WTC11 (cell line): ENCODE measurements at regions not wholly inside any gene's neighbourhood (a gene's known extent, or its start where the extent isn't known, plus 50 kb on each side); places are given as distances from the start of the nearest gene placed in this dataset.

Source experiments
- ATAC-seq: fragments of 200-7000 bp; cut with Tn5 transposase; 2 replicates; pipeline ENCODE4 v1.10.0; 2021; ENCODE audit warnings: mild to moderate bottlenecking, moderate library complexity
- CTCF ChIA-PET: fragments of 300-600 bp; sonication (Branson Sonifier 250); formaldehyde crosslinking; loops from one replicate; lab custom pipeline; 2021; ENCODE audit warnings: antibody characterized with exemption; lab: Charles Lee
- POLR2A ChIA-PET: fragments of 350-600 bp; sonication (Branson Sonifier 250); formaldehyde crosslinking; loops from one replicate; lab custom pipeline; 2021; ENCODE audit warnings: antibody characterized with exemption; lab: Charles Lee
- DNase-seq: peaks from one replicate; pipeline ENCODE4 v3.0.0; 2021; ENCODE audit warnings: low spot score
- H3K27ac Mint-ChIP-seq: 2 replicates; pipeline ENCODE4 v1.8.0; 2021; ENCODE audit warnings: mixed read lengths
- H3K27me3 Mint-ChIP-seq: 2 replicates; pipeline ENCODE4 v1.8.0; 2021; ENCODE audit warnings: low read depth, mild to moderate bottlenecking, moderate library complexity, mixed read lengths
- H3K36me3 Mint-ChIP-seq: 2 replicates; pipeline ENCODE4 v1.8.0; 2021; ENCODE audit warnings: mixed read lengths
- H3K4me1 Mint-ChIP-seq: 2 replicates; pipeline ENCODE4 v1.8.0; 2022; ENCODE audit warnings: mixed read lengths
- H3K4me3 Mint-ChIP-seq: 2 replicates; pipeline ENCODE4 v1.8.0; 2021; ENCODE audit warnings: mild to moderate bottlenecking, moderate library complexity, mixed read lengths
- H3K9me3 Mint-ChIP-seq: 2 replicates; pipeline ENCODE4 v1.8.0; 2021; ENCODE audit warnings: mixed read lengths
- ATF1 ChIP-seq: sonication (generic); formaldehyde crosslinking; IDR thresholded peaks from 2 replicates; pipeline ENCODE4 v1.8.1; 2023; ENCODE audit warnings: mild to moderate bottlenecking, moderate library complexity, missing genetic modification reagents
- CREB1 ChIP-seq: sonication (generic); formaldehyde crosslinking; IDR thresholded peaks from 2 replicates; pipeline ENCODE4 v1.8.0; 2023; ENCODE audit warnings: mild to moderate bottlenecking, missing genetic modification reagents
- ESRRA ChIP-seq: sonication (generic); formaldehyde crosslinking; IDR thresholded peaks from 2 replicates; pipeline ENCODE4 v1.8.1; 2022; ENCODE audit warnings: mild to moderate bottlenecking, missing genetic modification reagents, borderline replicate concordance
- GRHL2 ChIP-seq: fragments of 250-450 bp; sonication (Bioruptor Pico); IDR thresholded peaks from 2 replicates; pipeline ENCODE4 v1.8.0; 2022; ENCODE audit warnings: mild to moderate bottlenecking, moderate library complexity; ENCODE audit not compliant: insufficient replicate concordance, severe bottlenecking
- JAZF1 ChIP-seq: fragments of 250-450 bp; sonication (Bioruptor Pico); IDR thresholded peaks from 2 replicates; pipeline ENCODE4 v1.9.0; 2021; ENCODE audit warnings: moderate library complexity, mild to moderate bottlenecking, inconsistent platforms
- KAT7 ChIP-seq: sonication (generic); formaldehyde crosslinking; IDR thresholded peaks from 2 replicates; pipeline ENCODE4 v1.8.1; 2023; ENCODE audit warnings: missing genetic modification reagents, mild to moderate bottlenecking, borderline replicate concordance
- NFATC4 ChIP-seq: fragments of 250-450 bp; sonication (Bioruptor Pico); IDR thresholded peaks from 2 replicates; pipeline ENCODE4 v1.9.0; 2021; ENCODE audit warnings: mild to moderate bottlenecking
- NFE2L1 ChIP-seq: sonication (generic); formaldehyde crosslinking; IDR thresholded peaks from 2 replicates; pipeline ENCODE4 v1.8.1; 2023; ENCODE audit warnings: missing genetic modification reagents
- NR2C2 ChIP-seq: sonication (generic); formaldehyde crosslinking; IDR thresholded peaks from 2 replicates; pipeline ENCODE4 v1.8.0; 2022; ENCODE audit warnings: mild to moderate bottlenecking, missing genetic modification reagents
- NR3C1 ChIP-seq: sonication (generic); formaldehyde crosslinking; conservative IDR thresholded peaks from 2 replicates; pipeline ENCODE4 v1.8.1; 2023; ENCODE audit warnings: low read depth, mild to moderate bottlenecking, missing genetic modification reagents
- SMAD4 ChIP-seq: sonication (generic); formaldehyde crosslinking; IDR thresholded peaks from 2 replicates; pipeline ENCODE4 v1.8.0; 2022; ENCODE audit warnings: mild to moderate bottlenecking, missing genetic modification reagents
- SP1 ChIP-seq: sonication (generic); formaldehyde crosslinking; conservative IDR thresholded peaks from 2 replicates; pipeline ENCODE4 v1.8.1; 2022; ENCODE audit warnings: missing genetic modification reagents
- TEAD1 ChIP-seq: sonication (generic); formaldehyde crosslinking; IDR thresholded peaks from 2 replicates; pipeline ENCODE4 v1.8.0; 2022; ENCODE audit warnings: mild to moderate bottlenecking, missing genetic modification reagents
- ZBTB21 ChIP-seq: sonication (generic); formaldehyde crosslinking; IDR thresholded peaks from 2 replicates; pipeline ENCODE4 v1.8.1; 2023; ENCODE audit warnings: mild to moderate bottlenecking, missing genetic modification reagents, borderline replicate concordance
- TF ChIP-seq, protein P1 (sequence below): sonication (generic); formaldehyde crosslinking; IDR thresholded peaks from 2 replicates; pipeline ENCODE4 v1.8.0; 2023; ENCODE audit warnings: mild to moderate bottlenecking, missing genetic modification reagents
- TF ChIP-seq, protein P2 (sequence below): sonication (generic); formaldehyde crosslinking; conservative IDR thresholded peaks from 2 replicates; pipeline ENCODE4 v1.8.1; 2022; ENCODE audit warnings: mild to moderate bottlenecking, missing genetic modification reagents
- TF ChIP-seq, protein P3 (sequence below): sonication (generic); formaldehyde crosslinking; IDR thresholded peaks from 2 replicates; pipeline ENCODE4 v1.8.1; 2022; ENCODE audit warnings: missing genetic modification reagents, borderline replicate concordance
- TF ChIP-seq, protein P4 (sequence below): sonication (generic); formaldehyde crosslinking; IDR thresholded peaks from 2 replicates; pipeline ENCODE4 v1.8.0; 2022; ENCODE audit warnings: missing genetic modification reagents
- TF ChIP-seq, protein P5 (sequence below): sonication (generic); formaldehyde crosslinking; IDR thresholded peaks from 2 replicates; pipeline ENCODE4 v1.8.1; 2023; ENCODE audit warnings: mild to moderate bottlenecking, missing genetic modification reagents, moderate library complexity

DNA sequence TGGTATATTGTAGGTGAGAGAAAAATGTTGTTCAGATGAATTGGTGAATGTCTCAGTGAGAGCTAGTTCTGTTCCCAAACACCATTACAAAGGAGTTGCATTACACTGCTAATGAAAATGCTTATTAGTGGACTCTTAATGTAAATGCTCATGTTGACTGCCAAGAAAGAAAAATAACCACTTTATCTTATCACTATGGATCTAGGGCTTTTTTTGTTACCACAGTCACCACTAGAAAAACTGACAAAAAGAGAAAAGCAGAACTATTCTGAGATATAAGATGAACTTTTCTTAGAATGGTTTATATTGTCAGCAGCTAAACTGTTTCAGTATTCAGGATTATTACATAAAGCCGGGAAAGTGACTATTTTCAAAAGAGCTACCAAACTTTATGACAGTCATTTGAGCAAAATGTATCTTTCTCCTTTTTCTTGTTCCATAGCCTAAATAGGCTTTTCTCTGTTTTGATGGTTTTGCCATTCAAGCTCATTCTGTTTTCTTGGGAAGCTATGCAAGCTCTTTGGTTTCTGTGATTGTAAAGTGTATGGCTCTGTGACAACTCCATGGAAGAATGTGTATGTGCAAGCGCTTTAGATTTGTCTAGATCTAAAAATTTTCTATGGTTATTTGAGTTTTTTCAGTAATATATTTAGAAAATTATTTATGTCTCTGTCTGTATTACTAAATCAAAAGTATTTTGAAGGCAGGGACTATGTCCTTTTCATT is 64.2 kb upstream of the DPH5 start:
- POLR2A ChIA-PET: no interaction called here
- Mint-ChIP-seq H3K27ac (no peak overlapping the region), H3K27me3 (no peaks in the 10 kb centered on the region), H3K9me3 (peaks cover 4% of the 10 kb centered on the region; the same call in 1 of the 2 replicates), H3K36me3 (no peaks in the 10 kb centered on the region), H3K4me3 (no peak overlapping the region), H3K4me1 (no peaks in the 10 kb centered on the region)
- no peak for TF ChIP-seq NFATC4 (CRISPR knock-in tag)
- no peak for TF ChIP-seq NR2C2 (CRISPR knock-in tag)
- no peak for TF ChIP-seq ESRRA (CRISPR knock-in tag)
- TF ChIP-seq CREB1 (CRISPR knock-in tag): no peak
- no peak for TF ChIP-seq SP1
- TF ChIP-seq, protein P1, sequence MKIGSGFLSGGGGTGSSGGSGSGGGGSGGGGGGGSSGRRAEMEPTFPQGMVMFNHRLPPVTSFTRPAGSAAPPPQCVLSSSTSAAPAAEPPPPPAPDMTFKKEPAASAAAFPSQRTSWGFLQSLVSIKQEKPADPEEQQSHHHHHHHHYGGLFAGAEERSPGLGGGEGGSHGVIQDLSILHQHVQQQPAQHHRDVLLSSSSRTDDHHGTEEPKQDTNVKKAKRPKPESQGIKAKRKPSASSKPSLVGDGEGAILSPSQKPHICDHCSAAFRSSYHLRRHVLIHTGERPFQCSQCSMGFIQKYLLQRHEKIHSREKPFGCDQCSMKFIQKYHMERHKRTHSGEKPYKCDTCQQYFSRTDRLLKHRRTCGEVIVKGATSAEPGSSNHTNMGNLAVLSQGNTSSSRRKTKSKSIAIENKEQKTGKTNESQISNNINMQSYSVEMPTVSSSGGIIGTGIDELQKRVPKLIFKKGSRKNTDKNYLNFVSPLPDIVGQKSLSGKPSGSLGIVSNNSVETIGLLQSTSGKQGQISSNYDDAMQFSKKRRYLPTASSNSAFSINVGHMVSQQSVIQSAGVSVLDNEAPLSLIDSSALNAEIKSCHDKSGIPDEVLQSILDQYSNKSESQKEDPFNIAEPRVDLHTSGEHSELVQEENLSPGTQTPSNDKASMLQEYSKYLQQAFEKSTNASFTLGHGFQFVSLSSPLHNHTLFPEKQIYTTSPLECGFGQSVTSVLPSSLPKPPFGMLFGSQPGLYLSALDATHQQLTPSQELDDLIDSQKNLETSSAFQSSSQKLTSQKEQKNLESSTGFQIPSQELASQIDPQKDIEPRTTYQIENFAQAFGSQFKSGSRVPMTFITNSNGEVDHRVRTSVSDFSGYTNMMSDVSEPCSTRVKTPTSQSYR (CRISPR knock-in tag): no peak
- no peak for TF ChIP-seq KAT7
- TF ChIP-seq, protein P2, sequence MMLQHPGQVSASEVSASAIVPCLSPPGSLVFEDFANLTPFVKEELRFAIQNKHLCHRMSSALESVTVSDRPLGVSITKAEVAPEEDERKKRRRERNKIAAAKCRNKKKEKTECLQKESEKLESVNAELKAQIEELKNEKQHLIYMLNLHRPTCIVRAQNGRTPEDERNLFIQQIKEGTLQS (CRISPR knock-in tag): no peak
- no peak for TF ChIP-seq NR3C1 (CRISPR knock-in tag)
- TF ChIP-seq SMAD4 (CRISPR knock-in tag): no peak
- TF ChIP-seq, protein P3, sequence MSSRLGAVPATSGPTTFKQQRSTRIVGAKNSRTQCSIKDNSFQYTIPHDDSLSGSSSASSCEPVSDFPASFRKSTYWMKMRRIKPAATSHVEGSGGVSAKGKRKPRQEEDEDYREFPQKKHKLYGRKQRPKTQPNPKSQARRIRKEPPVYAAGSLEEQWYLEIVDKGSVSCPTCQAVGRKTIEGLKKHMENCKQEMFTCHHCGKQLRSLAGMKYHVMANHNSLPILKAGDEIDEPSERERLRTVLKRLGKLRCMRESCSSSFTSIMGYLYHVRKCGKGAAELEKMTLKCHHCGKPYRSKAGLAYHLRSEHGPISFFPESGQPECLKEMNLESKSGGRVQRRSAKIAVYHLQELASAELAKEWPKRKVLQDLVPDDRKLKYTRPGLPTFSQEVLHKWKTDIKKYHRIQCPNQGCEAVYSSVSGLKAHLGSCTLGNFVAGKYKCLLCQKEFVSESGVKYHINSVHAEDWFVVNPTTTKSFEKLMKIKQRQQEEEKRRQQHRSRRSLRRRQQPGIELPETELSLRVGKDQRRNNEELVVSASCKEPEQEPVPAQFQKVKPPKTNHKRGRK (CRISPR knock-in tag): no peak
- TF ChIP-seq TEAD1 (CRISPR knock-in tag): no peak
- no peak for TF ChIP-seq ZBTB21 (CRISPR knock-in tag)
- TF ChIP-seq, protein P4, sequence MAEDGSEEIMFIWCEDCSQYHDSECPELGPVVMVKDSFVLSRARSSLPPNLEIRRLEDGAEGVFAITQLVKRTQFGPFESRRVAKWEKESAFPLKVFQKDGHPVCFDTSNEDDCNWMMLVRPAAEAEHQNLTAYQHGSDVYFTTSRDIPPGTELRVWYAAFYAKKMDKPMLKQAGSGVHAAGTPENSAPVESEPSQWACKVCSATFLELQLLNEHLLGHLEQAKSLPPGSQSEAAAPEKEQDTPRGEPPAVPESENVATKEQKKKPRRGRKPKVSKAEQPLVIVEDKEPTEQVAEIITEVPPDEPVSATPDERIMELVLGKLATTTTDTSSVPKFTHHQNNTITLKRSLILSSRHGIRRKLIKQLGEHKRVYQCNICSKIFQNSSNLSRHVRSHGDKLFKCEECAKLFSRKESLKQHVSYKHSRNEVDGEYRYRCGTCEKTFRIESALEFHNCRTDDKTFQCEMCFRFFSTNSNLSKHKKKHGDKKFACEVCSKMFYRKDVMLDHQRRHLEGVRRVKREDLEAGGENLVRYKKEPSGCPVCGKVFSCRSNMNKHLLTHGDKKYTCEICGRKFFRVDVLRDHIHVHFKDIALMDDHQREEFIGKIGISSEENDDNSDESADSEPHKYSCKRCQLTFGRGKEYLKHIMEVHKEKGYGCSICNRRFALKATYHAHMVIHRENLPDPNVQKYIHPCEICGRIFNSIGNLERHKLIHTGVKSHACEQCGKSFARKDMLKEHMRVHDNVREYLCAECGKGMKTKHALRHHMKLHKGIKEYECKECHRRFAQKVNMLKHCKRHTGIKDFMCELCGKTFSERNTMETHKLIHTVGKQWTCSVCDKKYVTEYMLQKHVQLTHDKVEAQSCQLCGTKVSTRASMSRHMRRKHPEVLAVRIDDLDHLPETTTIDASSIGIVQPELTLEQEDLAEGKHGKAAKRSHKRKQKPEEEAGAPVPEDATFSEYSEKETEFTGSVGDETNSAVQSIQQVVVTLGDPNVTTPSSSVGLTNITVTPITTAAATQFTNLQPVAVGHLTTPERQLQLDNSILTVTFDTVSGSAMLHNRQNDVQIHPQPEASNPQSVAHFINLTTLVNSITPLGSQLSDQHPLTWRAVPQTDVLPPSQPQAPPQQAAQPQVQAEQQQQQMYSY (CRISPR knock-in tag): no peak
- TF ChIP-seq, protein P5, sequence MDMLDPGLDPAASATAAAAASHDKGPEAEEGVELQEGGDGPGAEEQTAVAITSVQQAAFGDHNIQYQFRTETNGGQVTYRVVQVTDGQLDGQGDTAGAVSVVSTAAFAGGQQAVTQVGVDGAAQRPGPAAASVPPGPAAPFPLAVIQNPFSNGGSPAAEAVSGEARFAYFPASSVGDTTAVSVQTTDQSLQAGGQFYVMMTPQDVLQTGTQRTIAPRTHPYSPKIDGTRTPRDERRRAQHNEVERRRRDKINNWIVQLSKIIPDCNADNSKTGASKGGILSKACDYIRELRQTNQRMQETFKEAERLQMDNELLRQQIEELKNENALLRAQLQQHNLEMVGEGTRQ (CRISPR knock-in tag): no peak
- TF ChIP-seq JAZF1: no peak
- no peak for TF ChIP-seq GRHL2 (CRISPR knock-in tag)
- no peak for TF ChIP-seq ATF1 (CRISPR knock-in tag)
- no peak for TF ChIP-seq NFE2L1 (CRISPR knock-in tag)
- ATAC-seq (no peak), DNase-seq (no peak)
- CTCF ChIA-PET: interaction anchor here (0.6 kb wide), 1 partner anchor 478 kb away, joined by 3 read pairs; no protein-coding TSS in a partner anchor
